Central memory CD8-positive, alpha-beta T cell (primary cell): ENCODE measurements at regions not wholly inside any gene's neighbourhood (a gene's known extent, or its start where the extent isn't known, plus 50 kb on each side); places are given as distances from the start of the nearest gene placed in this dataset.

Source experiments
- ATAC-seq: fragments of 150-1000 bp; cut with Tn5 transposase; replicated peaks from 2 replicates; pipeline ENCODE4 v1.10.0; 2022; ENCODE audit warnings: mild to moderate bottlenecking, moderate FRiP score, moderate number of reproducible peaks; ENCODE audit not compliant: poor library complexity, severe bottlenecking; ENCODE audit errors: extremely low read depth
- DNase-seq, 2 donors: peaks; one replicate each; pipeline ENCODE4 v3.0.0; 2021; ENCODE audit warnings: low spot score in 2 of 2
- H3K27ac Mint-ChIP-seq: one replicate; pipeline ENCODE4 v1.8.0; 2022; ENCODE audit warnings: low read depth, mild to moderate bottlenecking, moderate library complexity, mixed read lengths
- H3K27me3 Mint-ChIP-seq: one replicate; pipeline ENCODE4 v1.8.0; 2022; ENCODE audit warnings: mixed read lengths
- H3K36me3 Mint-ChIP-seq: one replicate; pipeline ENCODE4 v1.8.0; 2022; ENCODE audit warnings: mild to moderate bottlenecking, moderate library complexity, mixed read lengths; ENCODE audit not compliant: insufficient read depth
- H3K4me1 Mint-ChIP-seq: one replicate; pipeline ENCODE4 v1.8.0; 2022; ENCODE audit warnings: mixed read lengths
- H3K4me3 Mint-ChIP-seq: one replicate; pipeline ENCODE4 v1.8.0; 2022; ENCODE audit warnings: mild to moderate bottlenecking, moderate library complexity, mixed read lengths
- H3K9me3 Mint-ChIP-seq: one replicate; pipeline ENCODE4 v1.8.0; 2022; ENCODE audit warnings: mixed read lengths

- H3K36me3 Mint-ChIP-seq, result no peaks in the 10 kb centered on the region
- H3K4me3 Mint-ChIP-seq, result no peak overlapping the region
- H3K9me3 Mint-ChIP-seq, result no peaks in the 10 kb centered on the region
- no peak overlapping the region for H3K27ac Mint-ChIP-seq
- DNase-seq (no peak), ATAC-seq (no peak)
- H3K4me1 Mint-ChIP-seq, result no peaks in the 10 kb centered on the region
- peaks cover 34% of the 10 kb centered on the region for H3K27me3 Mint-ChIP-seq
Measured at GRCh38 chrX:8867406-8867805, 66.2 kb upstream of the FAM9A start.

GRCh38 chrX:8864161-8864560, 63.0 kb upstream of the FAM9A start:
- no peaks in the 10 kb centered on the region for H3K4me1 Mint-ChIP-seq
- H3K27ac Mint-ChIP-seq, result no peak overlapping the region
- no peak overlapping the region for H3K4me3 Mint-ChIP-seq
- no peak for ATAC-seq
- peaks cover 49% of the 10 kb centered on the region for H3K27me3 Mint-ChIP-seq
- H3K9me3 Mint-ChIP-seq, result no peaks in the 10 kb centered on the region
- no peak for DNase-seq
- no peaks in the 10 kb centered on the region for H3K36me3 Mint-ChIP-seq

- H3K4me1 Mint-ChIP-seq, result no peaks in the 10 kb centered on the region
- no peak overlapping the region for H3K27ac Mint-ChIP-seq
- H3K36me3 Mint-ChIP-seq, result no peaks in the 10 kb centered on the region
- H3K9me3 Mint-ChIP-seq, result no peaks in the 10 kb centered on the region
- ATAC-seq (no peak), DNase-seq (no peak)
- peaks cover 41% of the 10 kb centered on the region for H3K27me3 Mint-ChIP-seq
- no peak overlapping the region for H3K4me3 Mint-ChIP-seq
Measured at GRCh38 chrX:8861908-8862307, 60.7 kb upstream of the FAM9A start.

DNA sequence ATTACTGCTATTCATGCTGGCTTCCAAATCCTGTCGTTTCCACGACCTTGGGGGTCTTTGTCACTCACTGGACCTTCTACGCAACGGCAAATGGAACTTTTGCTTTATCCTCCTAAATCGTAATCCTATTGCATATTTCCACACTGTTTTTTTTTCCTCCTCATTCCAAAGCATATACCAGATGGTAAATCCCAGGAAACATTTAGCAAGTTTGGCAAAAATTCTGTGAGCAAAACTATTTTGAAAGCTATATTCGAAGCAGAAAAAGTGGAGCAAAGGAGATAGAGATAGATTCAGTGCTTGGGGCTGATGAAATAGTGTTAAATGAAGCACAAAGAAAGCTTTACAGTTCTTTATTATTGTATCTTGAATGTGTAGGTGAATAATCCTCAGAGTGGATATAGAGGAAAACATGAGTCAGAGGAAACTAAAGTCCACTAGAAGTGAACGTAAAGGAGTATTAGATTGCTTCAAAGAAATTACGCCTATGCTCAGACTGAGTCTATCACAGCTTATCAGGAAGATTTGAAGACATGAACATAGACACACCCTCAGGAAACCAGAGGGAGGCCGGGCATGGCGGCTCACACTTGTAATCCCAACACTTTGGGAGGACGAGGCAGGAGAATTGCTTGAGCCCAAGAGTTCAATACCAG, 50.2 kb upstream of the FAM9A start:
- Mint-ChIP-seq H3K27ac (no peak overlapping the region), H3K36me3 (no peaks in the 10 kb centered on the region), H3K4me1 (no peaks in the 10 kb centered on the region), H3K4me3 (no peak overlapping the region), H3K9me3 (no peaks in the 10 kb centered on the region), H3K27me3 (peaks cover 50% of the 10 kb centered on the region)
- no peak for DNase-seq
- no peak for ATAC-seq
